Heart left ventricle (tissue), 16 donors: ENCODE measurements at regions not wholly inside any gene's neighbourhood (a gene's known extent, or its start where the extent isn't known, plus 50 kb on each side); places are given as distances from the start of the nearest gene placed in this dataset.

Experiments
- ATAC-seq, 4 donors: fragments of 200-7000 bp; cut with Tn5 transposase; one replicate each; pipeline ENCODE4 v1.9.1; 2020 to 2022; ENCODE audit warnings: moderate library complexity in 4 of 4, mild to moderate bottlenecking in 3 of 4, moderate number of reproducible peaks in 1 of 4
- DNase-seq, 5 donors: peaks; one replicate each; pipeline ENCODE4 v3.0.0-alpha.2; 2020
- H3K27ac ChIP-seq, 12 donors: fragments of 200-600 bp; sonication (generic) in 4 of 12; one replicate each; pipeline versions ENCODE4 v1.5.0 to v1.8.0; 2016 to 2022; ENCODE audit warnings: mild to moderate bottlenecking in 2 of 12
- H3K27me3 ChIP-seq, 9 donors: fragments of 200-600 bp; sonication (generic) in 2 of 9; one replicate each; pipeline versions ENCODE4 v1.5.1 to v1.8.0; 2016 to 2022; ENCODE audit warnings: mild to moderate bottlenecking in 3 of 9
- H3K36me3 ChIP-seq, 9 donors: fragments of 200-600 bp; sonication (generic) in 2 of 9; one replicate each; pipeline versions ENCODE4 v1.5.0 to v1.8.0; 2018 to 2022; ENCODE audit warnings: mild to moderate bottlenecking in 2 of 9
- H3K4me1 ChIP-seq, 12 donors: fragments of 200-600 bp; sonication (generic) in 4 of 12; one replicate each; pipeline versions ENCODE4 v1.5.0 to v1.8.0; 2016 to 2022; ENCODE audit warnings: mild to moderate bottlenecking in 3 of 12
- H3K4me3 ChIP-seq, 12 donors: fragments of 200-600 bp; sonication (generic) in 4 of 12; one replicate each; pipeline versions ENCODE4 v1.5.0 to v1.8.0; 2017 to 2022; ENCODE audit warnings: mild to moderate bottlenecking in 9 of 12, moderate library complexity in 4 of 12
- H3K9me3 ChIP-seq, 12 donors: fragments of 200-600 bp; sonication (generic) in 4 of 12; one replicate each; pipeline versions ENCODE4 v1.5.0 to v1.8.0; 2016 to 2022; ENCODE audit warnings: mild to moderate bottlenecking in 1 of 12
- CTCF ChIP-seq, 12 donors: fragments of 200-600 bp; sonication (generic) in 4 of 12; IDR thresholded peaks; one replicate each; pipeline versions ENCODE4 v1.5.0 to v1.8.0; 2018 to 2022; ENCODE audit warnings: antibody characterized with exemption in 12 of 12, mild to moderate bottlenecking in 5 of 12
- POLR2A ChIP-seq, 2 donors: fragments of 450-650 bp; IDR thresholded peaks; one replicate each; pipeline ENCODE4 v1.6.1; 2017; ENCODE audit warnings: antibody characterized with exemption in 2 of 2, mild to moderate bottlenecking in 2 of 2, moderate library complexity in 2 of 2
- WGBS, 4 donors: extraction: QIAGEN DNeasy Blood & Tissue Kit in 2 of 4; methylation state at CpG; one replicate each; pipeline versions ENCODE4 v1.1.5 to v1.1.7; 2013 to 2018; 5-methylcytosine and 5-hydroxymethylcytosine counted together
- intact Hi-C, 10 donors: fragments of 100-400 bp; cut with DNase I; formaldehyde crosslinking; loops; one replicate each; pipeline versions ENCODE4 v1.11.1 to v1.14.2; 2022
- donor health status: ischemic (EF 13 %, LVEDD 7.1; RV severe dilation, severe dysfunction).
- donor health status: healthy with polysubstance abuse.
- donor health status: DM: no; HTN: yes; CAD: no.
- donor health status: DM: no; HTN: no; CAD: no.
- donor health status: ischemic (EF 25% LVEDD 6.9; RV normal size, moderate dysfunction).
- donor health status: ischemic (EF 25% LVEDD 5.7; RV mildly dilated, moderate dysfunction).
- donor health status: healthy.
- donor health status: DM: yes; HTN: yes; CAD: no.
- donor health status: ischemic (EF 35%, LVEDD 5.7; RV mildly dilated, moderate dysfunction).
- donor health status: nonischemic (EF 11% LVEDD 7.7; RV severe dilation, severe dysfunction).
- donor health status: DM: yes; HTN: yes; CAD: no.
- donor health status: PGD.
- donor health status: ischemic (EF 29% LVEDD 5.4; RV normal size, mild dysfunction).
- donor health status: nonischemic (EF 23%, LVEDD 6.1; RV moderate dilation, normal function).

- TF ChIP-seq CTCF (IDR thresholded peaks at IDR 0.05) (no peak), POLR2A (IDR thresholded peaks at IDR 0.05) (no peak)
- intact Hi-C loops, result no loop called here
- ATAC-seq, result no peak
These were observed 265.1 kb upstream of the KLF6 start for GRCh38 chr10:4050061-4050460.

GRCh38 chr10:4049348-4049747 is 264.3 kb upstream of the KLF6 start:
- ATAC-seq, result no peak
- H3K36me3 ChIP-seq, result no peaks in the 10 kb centered on the region
- TF ChIP-seq CTCF (IDR thresholded peaks at IDR 0.05) (no peak), POLR2A (IDR thresholded peaks at IDR 0.05) (no peak)
- H3K27me3 ChIP-seq, result no peaks in the 10 kb centered on the region
- H3K4me3 ChIP-seq, result no peak overlapping the region
- H3K27ac ChIP-seq, result peak overlapping the region in 2 of 12 donors; percentile 11 to 41
- WGBS, 4 donors, result 89 to 95% (median 93%) methylated on average over 6 of the region's 6 CpGs
- intact Hi-C loops, result no loop called here
- peaks cover 0 to 31% (median 7%) of the 10 kb centered on the region in 12 donors for H3K4me1 ChIP-seq
- no peaks in the 10 kb centered on the region for H3K9me3 ChIP-seq
- no peak for DNase-seq

More at GRCh38 chr10:4050061-4050460, 265.1 kb upstream of the KLF6 start:
- no peak for DNase-seq
- WGBS, 4 donors, result 84 to 99% (median 96%) methylated on average over 4 of the region's 4 CpGs
- Histone ChIP-seq H3K9me3 (no peaks in the 10 kb centered on the region), H3K4me3 (no peak overlapping the region), H3K27ac (peak overlapping the region in 6 of 12 donors; percentile 60 to 85 (median 76)), H3K4me1 (peaks cover 0 to 31% (median 7%) of the 10 kb centered on the region in 12 donors), H3K27me3 (no peaks in the 10 kb centered on the region), H3K36me3 (no peaks in the 10 kb centered on the region)

- Histone ChIP-seq H3K27ac (no peak overlapping the region), H3K36me3 (no peaks in the 10 kb centered on the region), H3K27me3 (no peaks in the 10 kb centered on the region), H3K4me1 (peaks cover 0 to 35% (median 7%) of the 10 kb centered on the region in 12 donors), H3K9me3 (no peaks in the 10 kb centered on the region), H3K4me3 (no peak overlapping the region)
- peak in 1 of 4 donors; percentile 64 for ATAC-seq
- TF ChIP-seq CTCF (IDR thresholded peaks at IDR 0.05) (no peak), POLR2A (IDR thresholded peaks at IDR 0.05) (no peak)
- 49 to 94% (median 63%) methylated on average over 1 to 2 of the region's 2 CpGs for WGBS, 4 donors
- DNase-seq, result no peak
- intact Hi-C loops, result no loop called here
These were observed 263.3 kb upstream of the KLF6 start for GRCh38 chr10:4048236-4048864.

- ATAC-seq (no peak), DNase-seq (no peak)
- Histone ChIP-seq H3K36me3 (no peaks in the 10 kb centered on the region), H3K4me3 (no peak overlapping the region), H3K4me1 (peaks cover 0 to 28% (median 5%) of the 10 kb centered on the region in 12 donors), H3K9me3 (peaks cover 0 to 15% (median 4%) of the 10 kb centered on the region in 12 donors), H3K27me3 (no peaks in the 10 kb centered on the region), H3K27ac (peak overlapping the region in 1 of 12 donors; percentile 4)
- intact Hi-C loops, result no loop called here
- 78 to 85% (median 82%) methylated on average over 7 of the region's 7 CpGs for WGBS, 4 donors
- TF ChIP-seq POLR2A (IDR thresholded peaks at IDR 0.05) (no peak), CTCF (IDR thresholded peaks at IDR 0.05) (no peak)
These were observed 261.8 kb upstream of the KLF6 start for GRCh38 chr10:4046712-4047354.
